Amniotic stem cell (primary cell): ENCODE measurements at regions not wholly inside any gene's neighbourhood (a gene's known extent, or its start where the extent isn't known, plus 50 kb on each side); places are given as distances from the start of the nearest gene placed in this dataset.

Source experiments
- DNase-seq: peaks from one replicate; lab custom pipeline; 2025; lab: John Stamatoyannopoulos, UW

DNA sequence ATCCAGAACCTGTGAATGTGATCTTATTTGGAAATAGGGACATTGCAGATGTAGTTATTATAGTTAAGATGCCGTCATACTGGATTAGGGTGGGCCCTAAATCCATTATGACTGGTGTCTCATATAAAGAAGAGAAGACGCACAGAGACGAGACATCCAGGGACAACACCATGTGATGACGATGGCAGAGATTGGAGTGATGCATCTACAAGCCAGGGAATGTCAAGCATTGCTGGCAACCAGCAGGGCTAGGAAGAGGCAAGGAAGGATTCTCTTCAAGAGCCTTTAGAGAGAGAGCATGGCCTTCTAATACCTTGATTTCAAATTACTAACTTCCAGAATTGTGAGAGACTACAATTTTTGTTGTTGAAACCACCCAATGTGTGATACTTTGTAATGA, 345.8 kb downstream of the PTEN start:
- DNase-seq: no peak

DNA sequence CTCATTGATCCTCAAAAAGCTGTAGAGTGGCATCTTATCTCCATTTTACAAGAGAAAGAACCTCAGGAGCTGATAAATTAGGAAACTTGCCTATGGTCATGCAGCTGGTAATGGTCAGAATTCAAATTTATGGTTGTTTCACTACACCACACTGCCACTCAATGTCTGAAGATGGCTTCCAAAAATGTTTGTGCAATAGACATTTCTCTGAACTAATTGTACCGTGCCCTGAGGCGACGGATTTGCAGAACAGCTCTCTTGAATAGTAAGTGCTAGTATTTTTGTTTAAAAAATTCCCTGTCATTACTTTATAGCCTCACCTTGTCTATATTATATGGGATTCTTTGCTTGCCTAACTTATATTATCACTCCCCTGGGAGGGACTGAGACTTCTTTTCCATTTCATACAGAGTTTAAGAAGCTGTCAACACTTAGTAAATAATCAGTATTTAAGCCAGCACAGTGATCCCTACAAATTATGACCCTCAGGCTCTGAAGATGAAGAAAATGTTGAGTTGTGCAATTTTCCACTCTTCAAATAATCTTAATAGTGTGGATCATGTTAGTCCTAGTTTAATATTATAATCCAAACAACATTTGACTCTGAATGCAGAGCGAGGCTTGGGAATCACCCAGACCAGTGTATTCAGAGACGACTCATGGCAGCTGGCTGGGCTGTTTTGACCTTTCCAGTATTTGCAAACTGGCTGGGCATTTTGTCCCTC, 346.6 kb downstream of the PTEN start:
- peak; percentile 17 for DNase-seq

DNA sequence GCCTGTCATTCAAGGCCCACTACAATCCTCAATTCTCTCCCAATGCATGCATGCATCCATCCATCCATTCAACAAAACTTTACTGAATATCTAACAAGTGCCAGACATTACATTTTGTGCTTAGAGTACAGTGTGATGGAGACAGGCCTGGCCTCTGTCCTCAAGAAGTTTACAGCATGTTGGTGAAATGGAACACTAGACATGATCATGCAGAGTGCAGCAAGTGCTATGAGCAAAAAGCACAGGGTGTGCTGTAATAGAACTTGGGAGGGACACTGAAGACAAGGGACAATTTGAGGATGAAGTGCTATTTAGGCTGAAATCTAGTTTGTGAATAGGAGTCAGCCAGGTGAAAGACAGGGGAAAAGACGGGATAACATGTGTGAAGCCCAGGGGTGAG, 347.8 kb downstream of the PTEN start:
- DNase-seq: no peak

DNA sequence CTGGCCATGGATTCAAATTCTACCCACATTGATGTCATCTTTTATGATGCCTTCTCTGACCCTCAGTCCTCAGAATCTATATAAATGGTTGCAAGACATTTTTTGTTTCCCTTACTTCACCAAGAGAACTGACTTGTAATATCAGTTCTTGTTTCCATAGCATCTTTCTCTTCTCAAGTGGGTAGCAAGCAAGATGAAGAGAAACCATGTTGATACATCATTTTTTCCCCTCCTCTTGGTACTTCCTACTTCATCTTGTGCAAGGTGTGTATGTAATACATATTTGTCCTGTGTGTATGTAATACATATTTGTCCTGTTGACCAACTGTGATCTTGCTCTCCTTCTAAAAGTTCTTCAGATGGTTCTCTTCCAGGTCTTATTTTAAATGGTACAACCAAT, 348.6 kb downstream of the PTEN start:
- no peak for DNase-seq

DNA sequence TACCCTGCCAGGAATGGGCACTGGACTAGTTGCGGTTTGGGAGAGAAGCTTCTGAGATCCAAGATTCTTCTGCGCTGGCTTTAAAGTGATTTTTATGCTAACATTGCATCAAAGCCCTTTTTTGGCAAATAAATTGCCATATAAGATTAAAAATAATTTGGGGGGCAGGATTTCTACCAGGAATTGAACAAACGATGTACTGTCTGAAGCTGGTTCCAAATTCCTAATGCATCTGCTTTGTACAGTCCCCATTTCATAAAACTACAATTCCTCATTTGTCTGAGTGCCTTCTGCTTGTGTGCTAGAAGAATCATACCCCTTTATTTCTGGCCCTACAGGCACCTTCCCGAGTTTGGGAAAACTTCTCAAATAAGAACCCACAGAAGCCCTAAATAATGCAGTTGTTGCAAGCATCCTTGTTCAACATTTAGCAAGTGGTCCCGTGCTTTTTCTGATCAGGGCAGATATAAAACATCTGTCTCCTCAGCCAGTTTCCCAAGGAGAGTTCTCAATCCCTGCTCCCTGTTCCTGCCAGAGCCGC, 349.7 kb downstream of the PTEN start:
- DNase-seq: no peak

DNA sequence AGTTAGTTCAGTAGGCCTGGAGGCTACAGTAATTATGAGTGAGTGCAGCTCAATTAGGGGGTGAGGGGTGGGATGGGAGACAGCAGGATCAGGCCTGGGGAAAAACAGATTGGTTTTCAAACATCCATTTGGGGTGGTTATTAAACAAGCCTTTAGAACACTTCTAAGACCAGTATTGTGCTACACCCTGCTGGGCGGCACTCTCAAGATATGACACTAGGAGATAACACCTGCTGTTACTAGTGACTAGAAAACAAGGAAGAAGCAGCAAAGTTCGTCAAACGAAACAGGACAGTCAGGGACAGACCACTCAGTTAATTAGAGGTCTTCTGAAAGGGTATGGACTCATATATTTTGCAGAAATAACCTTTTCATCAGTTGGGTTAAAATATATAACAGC, 353.6 kb downstream of the PTEN start:
- DNase-seq: no peak

DNA sequence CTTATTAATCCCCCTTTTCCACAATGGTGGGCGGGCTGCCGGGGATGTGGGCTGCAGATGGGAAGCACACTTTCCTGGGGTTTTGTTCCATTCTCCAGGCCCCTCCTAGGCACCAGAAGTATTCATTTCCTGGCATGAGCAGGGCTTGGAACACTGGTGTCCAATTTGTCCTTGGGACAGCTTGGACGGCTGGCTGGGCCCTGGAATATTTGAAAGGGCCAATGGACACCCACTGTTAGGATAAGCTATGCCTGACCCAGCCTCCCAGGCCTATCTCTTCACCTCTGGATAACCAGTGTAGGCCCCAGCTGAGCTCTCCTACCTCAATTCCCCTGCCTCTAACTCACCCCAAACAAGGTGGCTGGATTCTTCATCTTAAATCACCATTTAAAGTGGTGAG, 354.9 kb downstream of the PTEN start:
- no peak for DNase-seq

DNA sequence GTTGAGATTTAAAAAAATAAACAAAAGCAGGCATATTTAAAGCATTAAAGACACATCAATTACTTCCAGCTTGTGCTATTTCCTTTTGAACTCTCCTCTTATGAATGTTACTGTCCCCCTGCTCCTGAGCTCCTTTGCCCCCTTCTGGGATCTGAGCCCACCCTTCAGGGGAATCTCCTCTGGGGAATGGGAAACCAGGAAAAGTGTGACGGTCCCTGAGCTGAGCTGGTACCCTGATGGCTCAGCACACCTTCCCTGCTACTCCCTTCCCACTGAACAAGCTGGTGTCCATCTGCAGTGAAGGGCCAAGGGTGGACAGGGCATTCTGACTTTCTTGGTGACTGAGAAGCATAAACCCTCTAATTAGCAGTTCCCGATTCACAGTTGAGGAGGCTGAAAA, 356.3 kb downstream of the PTEN start:
- no peak for DNase-seq

DNA sequence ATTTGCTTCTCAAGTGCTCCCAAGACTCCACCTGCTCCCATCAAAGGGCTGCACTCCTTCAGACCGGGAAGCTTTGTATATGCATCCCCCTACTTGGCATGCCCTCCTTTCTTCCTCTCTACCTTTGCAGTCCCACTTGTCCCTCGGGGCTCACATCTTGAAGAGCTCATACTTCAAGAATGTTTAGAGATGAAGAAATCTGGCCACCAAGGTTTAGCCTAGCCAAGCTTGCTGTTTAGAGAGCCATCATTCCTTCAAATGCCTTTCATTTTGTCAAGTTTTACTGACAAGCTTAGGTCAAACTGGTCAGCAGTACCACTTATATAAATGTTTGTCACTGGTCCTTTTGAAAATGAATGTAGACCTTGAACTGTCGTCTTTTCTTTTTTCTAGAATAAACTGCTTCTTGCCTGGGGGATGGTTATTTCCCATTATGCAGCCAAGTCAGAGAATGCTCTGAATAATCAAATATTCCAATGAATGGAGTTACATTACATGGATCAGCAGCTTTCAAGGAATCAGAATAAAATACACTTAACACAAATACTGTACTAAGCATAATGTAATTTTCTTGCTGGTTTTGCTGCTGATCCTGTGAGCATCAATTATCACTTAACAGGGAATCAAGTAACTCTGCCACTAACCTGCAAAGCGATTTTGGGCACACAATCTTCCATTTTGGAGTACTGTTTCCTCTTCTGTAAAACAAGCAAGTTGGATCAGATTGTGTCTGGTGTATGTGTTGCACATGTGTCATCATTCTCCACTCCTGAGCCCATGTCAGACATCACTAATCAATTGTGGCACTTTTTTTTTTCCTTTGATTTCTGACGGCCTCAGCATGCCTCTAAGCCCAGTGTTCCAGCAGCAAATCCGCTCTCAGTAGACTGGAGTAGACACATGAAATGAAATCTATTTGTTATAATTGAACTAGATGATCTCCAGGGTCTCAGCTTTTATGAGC, 357.9 kb downstream of the PTEN start:
- DNase-seq: no peak

DNA sequence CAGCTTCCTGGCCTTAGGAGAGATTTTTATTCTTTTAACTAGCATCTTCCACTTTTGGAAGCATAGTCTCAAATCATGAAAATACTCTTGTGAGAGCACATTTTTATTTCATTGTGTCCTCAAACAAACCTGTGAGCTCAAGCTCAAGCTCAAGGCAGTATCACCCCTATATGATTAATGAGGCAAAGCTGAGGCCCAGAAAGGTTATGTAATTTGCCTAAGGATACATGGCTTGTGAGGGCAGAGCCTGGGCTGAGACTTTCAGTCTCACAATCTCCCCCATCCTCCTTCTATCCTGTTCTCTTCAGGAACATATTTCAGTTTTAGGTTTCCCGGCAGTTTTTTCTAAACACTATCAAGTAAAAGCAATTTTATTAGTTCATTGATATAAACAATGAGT, 359.5 kb downstream of the PTEN start:
- no peak for DNase-seq
